ENCODE measurements at regions not wholly inside any gene's neighbourhood (a gene's known extent, or its start where the extent isn't known, plus 50 kb on each side); places are given as distances from the start of the nearest gene placed in this dataset.
A peak's percentile ranks its signal among the peaks of the same experiment; 100 is the strongest.
"Not testable (repeated sequence)": the region's sequence is repeated elsewhere in the genome, so short reads cannot be mapped to it uniquely, and the experiment has no call there.

GRCh38 chr7:19964246-19964645 is 190.8 kb upstream of the TMEM196 start:
- Histone ChIP-seq H3K27ac (no peak overlapping the region), H3K27me3 (no peaks in the 10 kb centered on the region), H3K4me1 (no peaks in the 10 kb centered on the region), H3K9me3 (no peaks in the 10 kb centered on the region), H3K36me3 (no peaks in the 10 kb centered on the region), H3K4me3 (no peak overlapping the region)
- intact Hi-C loops (cut with DNase I), result no loop called here
- TF ChIP-seq CTCF (IDR thresholded peaks at IDR 0.05), result no peak
- DNase-seq (no peak), ATAC-seq (peak; percentile 42)

- no peak for TF ChIP-seq CTCF (IDR thresholded peaks at IDR 0.05)
- Histone ChIP-seq H3K27me3 (no peaks in the 10 kb centered on the region), H3K36me3 (no peaks in the 10 kb centered on the region), H3K27ac (no peak overlapping the region), H3K4me3 (no peak overlapping the region), H3K4me1 (peaks cover 0 to 2% of the 10 kb centered on the region in 2 donors), H3K9me3 (no peaks in the 10 kb centered on the region)
- ATAC-seq (no peak), DNase-seq (no peak)
- intact Hi-C loops (cut with DNase I), result no loop called here
These were observed 190.3 kb upstream of the TMEM196 start for GRCh38 chr7:19963695-19964094.

GRCh38 chr7:19958309-19958896 is 185.0 kb upstream of the TMEM196 start:
- ATAC-seq (peak; percentile 61), DNase-seq (no peak)
- Histone ChIP-seq H3K4me1 (peaks cover 0 to 3% of the 10 kb centered on the region in 2 donors), H3K36me3 (no peaks in the 10 kb centered on the region), H3K9me3 (peaks cover 0 to 23% of the 10 kb centered on the region in 2 donors), H3K27me3 (no peaks in the 10 kb centered on the region), H3K4me3 (no peak overlapping the region), H3K27ac (peak overlapping the region in 1 of 2 donors; percentile 19)
- intact Hi-C loops (cut with DNase I), result no loop called here
- TF ChIP-seq CTCF (IDR thresholded peaks at IDR 0.05), result no peak

GRCh38 chr7:19957664-19958063 is 184.2 kb upstream of the TMEM196 start:
- H3K36me3 ChIP-seq, result no peaks in the 10 kb centered on the region
- peaks cover 0 to 24% of the 10 kb centered on the region in 2 donors for H3K9me3 ChIP-seq
- H3K27ac ChIP-seq, result peak overlapping the region in 1 of 2 donors; percentile 19
- no peak for TF ChIP-seq CTCF (IDR thresholded peaks at IDR 0.05)
- peaks cover 0 to 3% of the 10 kb centered on the region in 2 donors for H3K4me1 ChIP-seq
- intact Hi-C loops (cut with DNase I), result no loop called here
- ATAC-seq (peak; percentile 18), DNase-seq (no peak)
- no peak overlapping the region for H3K4me3 ChIP-seq
- no peaks in the 10 kb centered on the region for H3K27me3 ChIP-seq

GRCh38 chr7:19954166-19954565 is 180.7 kb upstream of the TMEM196 start:
- intact Hi-C loops (cut with DNase I); H3K4me1 ChIP-seq; H3K36me3 ChIP-seq; DNase-seq; ATAC-seq; H3K27me3 ChIP-seq; H3K4me3 ChIP-seq; H3K27ac ChIP-seq: not testable (repeated sequence)
- H3K9me3 ChIP-seq, result peaks cover 0 to 31% of the 10 kb centered on the region in 2 donors

GRCh38 chr7:19953411-19953810 is 180.0 kb upstream of the TMEM196 start:
- peaks cover 0 to 31% of the 10 kb centered on the region in 2 donors for H3K9me3 ChIP-seq
- H3K36me3 ChIP-seq; H3K27ac ChIP-seq; ATAC-seq; DNase-seq; intact Hi-C loops (cut with DNase I); H3K27me3 ChIP-seq; H3K4me3 ChIP-seq; H3K4me1 ChIP-seq: not testable (repeated sequence)

Data from left lung (tissue), 4 donors.